Fibroblast of lung (primary cell): ENCODE measurements at regions not wholly inside any gene's neighbourhood (a gene's known extent, or its start where the extent isn't known, plus 50 kb on each side); places are given as distances from the start of the nearest gene placed in this dataset.

Source experiments
- EZH2 ChIP-seq: IDR thresholded peaks from 2 replicates; pipeline ENCODE4 v1.5.1; 2012; ENCODE audit warnings: low read length, control low read depth, mild to moderate bottlenecking; ENCODE audit errors: missing control alignments
- TF ChIP-seq, protein P1 (sequence below), 2 donors: IDR thresholded peaks in 1 of 2; conservative IDR thresholded peaks in 1 of 2; 1 replicate in 1 of 2; 2 replicates in 1 of 2; pipeline ENCODE4 v1.5.1; 2011 to 2012; ENCODE audit warnings: low read length in 2 of 2, control low read depth in 1 of 2, inconsistent platforms in 1 of 2, low read depth in 1 of 2, mild to moderate bottlenecking in 1 of 2

DNA sequence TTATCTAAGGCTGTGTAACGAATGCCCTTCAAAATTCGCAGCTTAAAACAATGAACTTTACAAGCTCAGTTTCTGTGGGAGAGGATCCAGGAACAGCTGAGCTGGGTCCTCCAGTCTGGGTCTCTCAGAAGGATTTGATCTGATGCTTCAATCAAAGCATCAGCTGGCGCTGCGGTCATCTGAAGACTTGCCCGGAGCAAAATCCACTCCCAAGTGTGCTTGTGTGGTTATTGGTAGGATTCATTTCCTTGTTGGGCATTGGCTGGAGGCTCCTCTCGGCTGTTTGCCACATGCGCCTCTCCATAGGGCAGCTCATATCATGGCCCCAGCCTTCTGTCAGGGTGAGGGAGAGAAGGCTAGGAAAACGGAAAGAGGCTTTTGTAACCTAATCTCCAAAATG is 269.3 kb upstream of the CHD6 start:
- TF ChIP-seq, protein P1, sequence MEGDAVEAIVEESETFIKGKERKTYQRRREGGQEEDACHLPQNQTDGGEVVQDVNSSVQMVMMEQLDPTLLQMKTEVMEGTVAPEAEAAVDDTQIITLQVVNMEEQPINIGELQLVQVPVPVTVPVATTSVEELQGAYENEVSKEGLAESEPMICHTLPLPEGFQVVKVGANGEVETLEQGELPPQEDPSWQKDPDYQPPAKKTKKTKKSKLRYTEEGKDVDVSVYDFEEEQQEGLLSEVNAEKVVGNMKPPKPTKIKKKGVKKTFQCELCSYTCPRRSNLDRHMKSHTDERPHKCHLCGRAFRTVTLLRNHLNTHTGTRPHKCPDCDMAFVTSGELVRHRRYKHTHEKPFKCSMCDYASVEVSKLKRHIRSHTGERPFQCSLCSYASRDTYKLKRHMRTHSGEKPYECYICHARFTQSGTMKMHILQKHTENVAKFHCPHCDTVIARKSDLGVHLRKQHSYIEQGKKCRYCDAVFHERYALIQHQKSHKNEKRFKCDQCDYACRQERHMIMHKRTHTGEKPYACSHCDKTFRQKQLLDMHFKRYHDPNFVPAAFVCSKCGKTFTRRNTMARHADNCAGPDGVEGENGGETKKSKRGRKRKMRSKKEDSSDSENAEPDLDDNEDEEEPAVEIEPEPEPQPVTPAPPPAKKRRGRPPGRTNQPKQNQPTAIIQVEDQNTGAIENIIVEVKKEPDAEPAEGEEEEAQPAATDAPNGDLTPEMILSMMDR (conservative IDR thresholded peaks at IDR 0.05 in 1 of 2, IDR thresholded peaks at IDR 0.05 in 1 of 2; ENCODE audit: low read depth in 1 of 2, low read length in 2 of 2) = no peak
- no peak for TF ChIP-seq EZH2
